GM12875 (cell line): ENCODE measurements at regions not wholly inside any gene's neighbourhood (a gene's known extent, or its start where the extent isn't known, plus 50 kb on each side); places are given as distances from the start of the nearest gene placed in this dataset.

Experiments used
- H3K4me3 ChIP-seq: one replicate; pipeline ENCODE4 v1.5.1; 2011; ENCODE audit warnings: low read depth, low read length, control low read depth
- CTCF ChIP-seq: IDR thresholded peaks from 2 replicates; pipeline ENCODE4 v1.5.1; 2011; ENCODE audit warnings: low read depth, mild to moderate bottlenecking, control low read depth, inconsistent platforms, low read length, moderate library complexity, borderline replicate concordance; ENCODE audit not compliant: insufficient read depth

GRCh38 chr1:209398313-209398991 is 185.1 kb upstream of the CAMK1G start:
- TF ChIP-seq CTCF = no peak
- no peak overlapping the region for H3K4me3 ChIP-seq

- no peak for TF ChIP-seq CTCF
- H3K4me3 ChIP-seq = no peak overlapping the region
These were observed 183.7 kb upstream of the CAMK1G start for GRCh38 chr1:209399800-209400199.

GRCh38 chr1:209400351-209401220 is 182.9 kb upstream of the CAMK1G start:
- TF ChIP-seq CTCF = no peak
- no peak overlapping the region for H3K4me3 ChIP-seq

DNA sequence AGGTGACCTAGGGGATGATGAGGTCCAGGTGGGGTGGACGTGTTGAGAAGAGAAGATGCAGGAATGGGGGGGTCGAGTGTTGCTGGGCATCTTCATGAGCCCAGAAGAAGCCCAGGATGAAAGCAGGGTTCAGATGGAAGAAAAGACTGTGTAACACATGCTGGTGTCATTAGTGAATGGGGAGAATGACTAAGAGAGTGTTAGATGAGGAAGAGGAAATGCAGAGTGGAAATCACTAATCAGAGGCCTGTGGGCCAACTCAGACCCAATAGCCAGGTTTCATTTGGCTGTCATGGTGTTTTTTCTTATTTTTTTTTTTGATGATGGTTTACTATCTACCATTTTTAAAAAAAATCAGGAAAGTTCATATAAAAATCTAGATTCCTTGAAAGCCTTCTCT is 180.8 kb upstream of the CAMK1G start:
- TF ChIP-seq CTCF = no peak
- H3K4me3 ChIP-seq = no peak overlapping the region

DNA sequence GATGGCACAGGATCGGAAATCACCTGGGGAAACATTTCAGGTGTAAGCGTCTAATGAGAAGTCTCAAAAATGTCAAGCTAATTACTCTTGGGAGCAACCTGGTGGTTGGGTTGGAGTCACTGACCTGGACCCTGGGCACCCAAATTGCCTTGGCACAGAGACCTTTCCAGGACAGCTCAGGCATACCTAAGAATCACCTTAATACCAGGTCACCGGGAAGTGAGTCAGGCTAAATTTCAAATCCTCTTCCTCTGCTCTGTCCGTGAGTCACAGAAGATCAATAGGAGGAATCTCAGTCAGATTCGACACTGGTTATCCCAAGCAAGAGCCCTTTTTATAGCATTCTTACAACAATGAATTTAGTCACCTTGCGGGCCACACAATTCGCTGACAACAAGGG is 179.6 kb upstream of the CAMK1G start:
- no peak for TF ChIP-seq CTCF
- no peak overlapping the region for H3K4me3 ChIP-seq

DNA sequence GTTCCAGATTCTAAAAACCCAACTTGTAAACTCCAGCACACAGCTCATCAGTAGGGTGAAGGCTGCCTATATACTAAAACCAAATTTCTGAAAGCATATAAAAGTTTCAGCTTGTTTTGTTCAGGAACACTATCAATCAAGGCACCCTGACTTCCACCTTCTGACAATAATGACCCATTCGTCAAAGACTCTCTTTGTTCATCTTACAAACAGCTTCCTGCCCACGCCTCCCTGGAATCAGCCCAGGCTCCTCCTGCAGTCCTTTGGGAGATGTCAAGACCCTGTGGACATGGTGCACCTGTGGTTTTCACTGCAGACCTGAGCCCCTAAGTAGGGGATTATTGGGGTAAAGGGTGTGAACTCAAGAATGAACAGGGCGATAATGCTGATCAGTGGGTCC is 178.9 kb upstream of the CAMK1G start:
- TF ChIP-seq CTCF = no peak

More for the DNA sequence above, 178.9 kb upstream of the CAMK1G start:
- no peak overlapping the region for H3K4me3 ChIP-seq
